HEK293 (cell line): ENCODE measurements at regions not wholly inside any gene's neighbourhood (a gene's known extent, or its start where the extent isn't known, plus 50 kb on each side); places are given as distances from the start of the nearest gene placed in this dataset.

Experiments used
- ZNF175 ChIP-seq: fragments of 450-650 bp; formaldehyde crosslinking; IDR thresholded peaks from 2 replicates; pipeline ENCODE4 v1.5.1; 2016; ENCODE audit warnings: missing biosample characterization, missing genetic modification characterization
- ZNF544 ChIP-seq: fragments of 450-650 bp; formaldehyde crosslinking; IDR thresholded peaks from 2 replicates; pipeline ENCODE4 v1.5.0; 2017; ENCODE audit warnings: missing biosample characterization, missing genetic modification characterization
- TF ChIP-seq, protein P1 (sequence below): fragments of 450-650 bp; formaldehyde crosslinking; IDR thresholded peaks from 2 replicates; pipeline ENCODE4 v1.5.1; 2016; ENCODE audit warnings: missing biosample characterization, missing genetic modification characterization
- TF ChIP-seq, protein P2 (sequence below): fragments of 450-650 bp; formaldehyde crosslinking; IDR thresholded peaks from 2 replicates; pipeline ENCODE4 v1.5.1; 2016; ENCODE audit warnings: missing biosample characterization, missing genetic modification characterization, low read depth

DNA sequence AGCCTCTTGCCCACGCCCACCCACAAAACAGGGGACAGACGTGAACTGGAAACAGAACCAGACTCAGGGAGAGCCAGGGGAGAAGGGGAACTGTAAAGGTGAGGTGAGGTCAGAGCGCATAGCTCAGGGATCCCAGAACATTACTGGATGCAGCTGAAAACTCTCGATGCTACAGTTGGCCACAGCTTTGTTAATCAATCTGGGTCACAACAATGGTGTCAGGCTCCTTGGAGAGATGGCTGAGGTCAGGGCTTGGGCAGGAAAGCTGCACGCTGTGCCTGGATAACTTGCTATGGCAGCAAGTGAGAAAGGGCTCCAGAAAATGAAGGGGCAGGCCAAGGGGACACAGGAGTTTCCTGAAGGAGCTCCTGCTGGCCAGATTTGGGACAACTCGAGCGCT lies 263.3 kb downstream of the TFCP2L1 start:
- TF ChIP-seq, protein P1, sequence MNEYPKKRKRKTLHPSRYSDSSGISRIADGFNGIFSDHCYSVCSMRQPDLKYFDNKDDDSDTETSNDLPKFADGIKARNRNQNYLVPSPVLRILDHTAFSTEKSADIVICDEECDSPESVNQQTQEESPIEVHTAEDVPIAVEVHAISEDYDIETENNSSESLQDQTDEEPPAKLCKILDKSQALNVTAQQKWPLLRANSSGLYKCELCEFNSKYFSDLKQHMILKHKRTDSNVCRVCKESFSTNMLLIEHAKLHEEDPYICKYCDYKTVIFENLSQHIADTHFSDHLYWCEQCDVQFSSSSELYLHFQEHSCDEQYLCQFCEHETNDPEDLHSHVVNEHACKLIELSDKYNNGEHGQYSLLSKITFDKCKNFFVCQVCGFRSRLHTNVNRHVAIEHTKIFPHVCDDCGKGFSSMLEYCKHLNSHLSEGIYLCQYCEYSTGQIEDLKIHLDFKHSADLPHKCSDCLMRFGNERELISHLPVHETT (tag by site-specific recombination) = no peak
- TF ChIP-seq ZNF544 (tag by site-specific recombination) (no peak), ZNF175 (tag by site-specific recombination) (no peak)
- TF ChIP-seq, protein P2, sequence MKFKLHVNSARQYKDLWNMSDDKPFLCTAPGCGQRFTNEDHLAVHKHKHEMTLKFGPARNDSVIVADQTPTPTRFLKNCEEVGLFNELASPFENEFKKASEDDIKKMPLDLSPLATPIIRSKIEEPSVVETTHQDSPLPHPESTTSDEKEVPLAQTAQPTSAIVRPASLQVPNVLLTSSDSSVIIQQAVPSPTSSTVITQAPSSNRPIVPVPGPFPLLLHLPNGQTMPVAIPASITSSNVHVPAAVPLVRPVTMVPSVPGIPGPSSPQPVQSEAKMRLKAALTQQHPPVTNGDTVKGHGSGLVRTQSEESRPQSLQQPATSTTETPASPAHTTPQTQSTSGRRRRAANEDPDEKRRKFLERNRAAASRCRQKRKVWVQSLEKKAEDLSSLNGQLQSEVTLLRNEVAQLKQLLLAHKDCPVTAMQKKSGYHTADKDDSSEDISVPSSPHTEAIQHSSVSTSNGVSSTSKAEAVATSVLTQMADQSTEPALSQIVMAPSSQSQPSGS (tag by site-specific recombination) = no peak
